Iris pigment epithelial cell (primary cell): ENCODE measurements at regions not wholly inside any gene's neighbourhood (a gene's known extent, or its start where the extent isn't known, plus 50 kb on each side); places are given as distances from the start of the nearest gene placed in this dataset.
"Not testable (repeated sequence)": the region's sequence is repeated elsewhere in the genome, so short reads cannot be mapped to it uniquely, and the experiment has no call there.

Experiments used
- DNase-seq: peaks from one replicate; pipeline ENCODE4 v3.0.0-alpha.2; 2011; ENCODE audit warnings: low read depth

DNA sequence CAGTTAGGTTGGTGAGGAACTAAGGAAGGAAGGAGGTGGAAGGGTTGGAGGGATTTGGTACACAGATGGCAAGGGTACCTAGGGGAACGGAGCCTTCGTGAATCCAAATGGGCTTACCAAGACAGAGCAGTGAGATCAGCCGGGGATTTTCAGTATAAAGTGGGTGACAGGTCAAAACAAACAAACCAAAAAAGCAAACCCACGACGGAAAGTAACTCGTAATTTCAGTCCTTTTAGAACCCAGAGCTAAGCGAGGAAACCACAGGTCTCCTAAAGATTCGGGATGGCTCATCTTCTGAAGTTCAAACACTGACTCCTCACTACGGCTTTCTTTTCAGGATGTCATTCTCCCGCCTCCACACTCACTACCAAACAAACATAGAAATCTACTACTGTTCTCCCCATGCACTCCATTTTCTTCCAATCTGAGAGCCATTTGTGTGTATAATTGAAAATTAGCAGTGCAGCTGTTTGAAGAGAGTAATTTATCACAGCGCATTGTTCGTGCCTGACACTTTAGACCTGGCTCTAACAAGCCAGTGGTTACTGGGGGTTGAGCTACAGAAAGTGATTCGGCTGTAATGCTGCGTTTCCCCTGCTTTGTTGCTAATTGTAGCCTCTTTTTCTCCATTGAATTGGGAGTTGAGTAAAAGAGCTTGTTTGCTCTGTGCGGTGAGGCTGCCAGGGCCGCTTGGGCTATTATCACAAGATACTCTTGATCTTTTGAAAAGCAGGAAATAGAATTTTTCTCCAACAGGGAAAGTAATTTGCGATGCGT lies 64.7 kb upstream of the CCDC39 start:
- DNase-seq, result no peak

DNA sequence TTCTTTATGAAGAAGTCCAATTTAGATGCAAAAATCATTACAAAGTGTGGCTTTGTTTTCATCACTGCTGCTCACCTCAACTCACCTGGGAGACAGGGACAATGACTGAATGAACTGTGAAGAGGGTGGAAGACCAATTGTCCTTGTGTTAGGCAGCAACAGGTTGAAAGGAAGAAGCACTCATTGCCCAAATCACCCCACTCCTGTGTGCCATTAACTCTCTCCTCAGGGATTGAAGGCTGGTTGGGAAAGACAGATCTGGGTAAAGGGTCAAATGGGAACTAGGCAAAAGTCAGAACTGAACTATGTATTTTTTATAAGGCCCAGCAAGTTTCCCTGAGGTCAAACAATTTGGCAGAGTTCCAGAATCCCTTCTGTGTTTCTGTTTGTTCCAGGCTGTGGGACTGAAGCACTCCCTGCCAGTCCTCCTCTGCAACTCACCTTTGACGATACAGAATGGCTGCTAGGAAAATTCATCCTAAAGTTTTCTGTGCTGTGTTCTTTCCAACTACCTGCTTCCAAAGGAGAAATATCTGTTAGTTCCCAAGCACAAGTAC lies 68.6 kb upstream of the CCDC39 start:
- DNase-seq, result no peak

DNA sequence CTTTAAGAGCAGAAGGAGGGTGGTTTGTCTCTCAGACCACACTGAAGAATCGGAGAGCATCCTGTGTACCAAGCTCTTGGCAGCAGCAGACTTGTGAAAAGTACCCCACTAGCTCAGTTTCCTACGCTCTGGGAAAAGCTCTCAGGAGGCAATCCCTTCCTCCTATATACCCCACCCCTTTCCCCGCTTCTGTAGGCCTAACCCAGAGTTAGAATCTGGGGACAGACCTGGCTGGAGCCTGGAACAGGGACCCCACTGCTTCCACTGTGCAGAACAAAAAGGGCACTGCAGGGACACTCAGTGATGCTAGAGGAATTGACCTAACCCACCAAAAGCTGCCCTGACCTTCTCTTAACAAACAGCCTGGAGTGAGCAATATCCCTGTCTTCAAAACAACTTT lies 70.0 kb upstream of the CCDC39 start:
- DNase-seq, result no peak

DNA sequence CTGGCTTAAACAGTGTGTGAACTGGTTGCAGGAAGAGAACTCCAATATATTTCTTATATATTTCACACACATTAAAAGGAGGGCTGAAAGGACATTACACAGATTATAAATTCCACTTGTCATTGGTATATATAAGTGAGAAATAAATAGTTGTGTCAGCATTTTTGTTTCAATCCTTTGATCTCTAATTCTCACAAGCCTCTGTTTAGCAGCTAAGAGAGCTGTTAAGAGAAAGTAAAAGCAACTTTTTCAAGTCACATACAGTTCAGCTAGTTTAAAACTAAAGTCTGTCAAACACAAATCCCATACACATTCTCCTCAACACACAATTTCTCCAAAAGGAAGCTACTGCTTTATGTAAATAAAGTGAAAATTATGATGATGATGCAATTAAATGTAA lies 70.5 kb upstream of the CCDC39 start:
- no peak for DNase-seq

DNA sequence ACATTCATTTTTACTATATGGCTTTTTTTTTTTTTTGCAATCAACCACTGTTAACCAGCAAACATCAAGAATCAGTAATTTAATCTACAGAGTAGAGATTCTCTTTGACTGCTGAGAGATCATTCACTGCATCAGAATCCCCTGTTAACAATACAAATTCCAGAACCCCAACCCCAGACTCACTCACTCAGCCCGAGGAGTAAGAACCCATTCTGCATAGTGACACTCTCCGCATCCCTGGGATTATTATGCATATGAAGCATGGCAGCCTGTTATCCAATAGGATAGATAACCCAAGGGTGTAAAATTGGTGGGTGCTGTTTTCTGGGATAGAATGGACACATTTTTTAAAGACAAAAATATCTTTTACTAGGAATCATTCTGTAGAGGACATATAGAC lies 76.3 kb upstream of the CCDC39 start:
- no peak for DNase-seq

DNA sequence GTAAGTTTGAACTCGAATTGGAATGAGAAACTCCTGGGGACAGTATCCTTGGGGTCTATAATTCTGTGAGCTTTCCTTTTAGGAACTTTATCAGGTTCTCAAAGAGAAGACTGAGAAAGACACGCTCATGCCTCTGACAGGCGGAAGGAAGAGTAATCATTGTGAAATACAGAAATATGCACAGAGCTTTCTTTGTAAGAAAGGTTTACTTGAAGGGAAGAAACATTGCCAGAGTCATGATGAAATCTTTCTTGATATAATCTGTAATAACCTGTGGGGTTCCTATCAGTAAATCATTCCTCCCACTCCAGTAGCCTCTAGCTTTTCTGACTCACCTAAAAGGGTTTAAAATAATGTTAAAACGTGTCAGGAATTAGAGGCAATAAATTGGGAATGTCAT lies 83.6 kb upstream of the CCDC39 start:
- no peak for DNase-seq

DNA sequence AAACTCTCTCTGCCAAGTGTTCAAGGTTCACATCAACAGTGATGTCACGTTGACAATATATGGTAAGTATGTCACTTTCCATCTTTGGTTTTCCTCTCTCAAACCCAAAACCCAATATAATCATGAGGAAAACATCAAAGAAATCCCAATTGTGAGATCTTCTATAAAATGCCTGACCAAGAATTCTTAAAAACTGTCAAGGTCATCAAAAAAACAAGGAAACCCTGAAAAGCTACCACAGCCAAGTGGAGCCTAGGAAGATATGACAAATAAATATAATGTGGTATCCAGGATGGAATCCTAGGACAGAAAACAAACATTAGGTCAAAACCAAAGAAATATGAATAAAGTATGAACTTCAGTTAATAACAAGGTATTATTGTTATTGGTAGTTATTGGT lies 85.2 kb upstream of the CCDC39 start:
- no peak for DNase-seq

DNA sequence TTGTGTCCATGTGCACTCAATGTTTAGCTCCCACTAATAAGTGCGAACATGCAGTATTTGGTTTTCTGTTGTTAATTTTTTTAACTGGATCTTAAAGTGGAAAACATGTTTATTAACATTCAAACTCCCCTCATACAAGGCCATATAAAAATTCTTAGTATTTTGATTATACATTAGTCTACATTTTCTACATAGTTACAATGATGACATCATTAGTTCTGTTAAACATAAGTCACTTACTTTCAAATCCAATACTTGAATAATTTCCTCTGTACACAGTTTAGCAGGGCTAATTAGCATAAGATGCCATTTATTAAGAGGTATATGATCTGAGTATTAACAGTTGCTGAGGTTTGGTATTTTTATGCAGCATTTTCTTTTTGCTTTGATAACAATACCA lies 91.3 kb upstream of the CCDC39 start:
- no peak for DNase-seq

DNA sequence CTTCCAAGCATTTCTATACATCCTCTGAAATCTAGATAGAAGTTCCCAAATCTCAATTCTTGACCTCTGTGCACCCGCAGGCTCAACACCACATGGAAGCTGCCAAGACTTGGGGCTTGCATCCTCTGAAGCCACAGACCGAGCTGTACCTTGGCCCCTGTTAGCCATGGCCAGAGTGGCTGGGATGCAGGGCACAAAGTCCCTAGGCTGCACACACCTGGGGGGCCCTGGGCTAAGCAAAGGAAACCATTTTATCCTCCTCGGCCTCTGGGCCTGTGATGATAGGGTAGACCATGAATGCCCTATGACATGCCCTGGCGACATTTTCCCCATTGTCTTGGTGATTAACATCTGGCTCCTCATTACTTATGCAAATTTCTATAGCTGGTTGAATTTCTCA lies 97.1 kb upstream of the CCDC39 start:
- no peak for DNase-seq

DNA sequence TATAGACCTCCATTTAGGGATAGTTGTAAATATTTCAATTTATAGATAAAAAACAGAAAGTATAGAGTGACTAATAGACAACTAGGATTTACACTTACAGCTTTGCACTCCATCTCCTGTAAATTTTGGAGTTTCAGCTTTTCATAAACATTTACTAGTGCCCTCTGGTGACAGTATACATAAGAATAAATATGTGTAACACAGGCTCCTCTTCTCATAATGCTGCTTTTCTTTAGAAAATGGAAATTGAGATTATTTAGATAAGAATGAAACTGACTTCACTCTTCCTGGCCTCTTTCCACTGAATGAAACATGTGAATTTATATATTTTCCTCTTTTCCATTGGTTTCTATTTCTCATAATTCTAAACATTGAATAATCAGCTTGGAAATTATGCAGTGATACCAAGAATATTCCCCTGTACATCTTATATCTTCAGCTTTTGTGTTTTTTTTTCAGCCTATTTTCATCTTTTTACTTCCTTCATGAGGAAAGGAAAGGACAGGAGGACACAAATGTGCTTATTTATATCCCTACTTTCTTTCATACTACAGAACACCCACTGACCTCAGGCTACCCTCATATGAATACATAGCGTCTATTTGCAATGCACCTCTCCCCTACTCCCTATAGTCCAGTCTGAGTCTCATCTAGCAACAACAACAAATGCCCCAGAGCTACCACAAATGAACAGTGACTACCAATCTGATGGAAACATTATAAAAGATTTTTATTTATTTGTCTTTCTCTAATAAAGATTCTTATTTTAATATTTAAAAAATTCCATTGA lies 103.1 kb upstream of the CCDC39 start:
- no peak for DNase-seq

DNA sequence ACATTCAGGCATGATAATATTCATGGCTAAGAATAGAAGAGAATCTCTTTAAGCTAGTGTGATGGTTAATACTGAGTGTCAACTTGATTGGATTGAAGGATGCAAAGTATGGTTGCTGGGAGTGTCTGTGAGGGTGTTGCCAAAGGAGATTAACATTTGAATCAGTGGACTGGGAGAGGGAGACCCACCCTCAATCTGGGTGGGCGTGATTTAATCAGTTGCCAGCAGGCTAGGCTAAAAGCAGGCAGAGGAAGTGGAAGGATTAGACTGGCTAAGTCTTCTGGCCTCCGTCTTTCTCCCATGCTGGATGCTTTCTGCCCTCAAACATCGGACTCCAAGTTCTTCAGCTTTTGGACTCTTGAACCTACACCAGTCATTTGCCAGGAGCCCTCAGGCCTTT lies 106.9 kb upstream of the CCDC39 start:
- not testable (repeated sequence) for DNase-seq

DNA sequence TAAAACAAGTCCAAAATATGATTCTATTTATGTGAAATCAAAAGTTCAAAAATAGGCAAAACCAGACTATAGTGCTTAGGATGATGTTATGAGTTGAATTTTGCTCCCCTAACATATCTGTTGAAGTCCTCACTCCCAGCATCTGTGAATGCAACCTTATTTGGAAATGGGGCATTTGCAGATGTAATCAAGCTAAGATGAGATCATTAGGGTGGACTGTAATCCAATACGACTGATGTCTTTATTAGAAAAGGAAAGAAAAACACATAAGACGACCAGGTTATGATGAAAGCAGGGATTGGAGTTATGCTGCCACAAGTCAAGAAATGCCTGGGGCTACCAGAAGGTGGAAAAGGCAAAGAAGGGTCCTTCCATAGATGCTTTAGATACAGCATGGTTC lies 110.5 kb upstream of the CCDC39 start:
- no peak for DNase-seq

DNA sequence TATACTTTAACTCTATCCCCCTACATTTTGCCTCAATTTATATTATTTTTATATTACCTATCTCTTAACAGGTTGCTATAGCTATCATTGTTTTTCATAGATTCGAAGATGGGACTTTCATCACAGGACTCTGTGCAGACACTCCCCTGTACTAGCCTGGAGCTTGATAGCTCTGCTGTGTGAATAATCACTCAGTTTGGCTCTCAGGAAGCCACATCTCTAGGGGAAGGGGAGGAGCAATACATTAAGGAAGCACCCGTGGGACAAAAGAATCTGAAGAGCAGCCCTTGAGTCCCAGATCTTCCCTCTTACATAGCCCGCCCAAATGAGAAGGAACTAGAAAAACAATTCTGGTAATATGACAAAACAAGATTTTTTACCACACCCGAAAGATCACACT lies 114.3 kb upstream of the FXR1 start:
- no peak for DNase-seq

DNA sequence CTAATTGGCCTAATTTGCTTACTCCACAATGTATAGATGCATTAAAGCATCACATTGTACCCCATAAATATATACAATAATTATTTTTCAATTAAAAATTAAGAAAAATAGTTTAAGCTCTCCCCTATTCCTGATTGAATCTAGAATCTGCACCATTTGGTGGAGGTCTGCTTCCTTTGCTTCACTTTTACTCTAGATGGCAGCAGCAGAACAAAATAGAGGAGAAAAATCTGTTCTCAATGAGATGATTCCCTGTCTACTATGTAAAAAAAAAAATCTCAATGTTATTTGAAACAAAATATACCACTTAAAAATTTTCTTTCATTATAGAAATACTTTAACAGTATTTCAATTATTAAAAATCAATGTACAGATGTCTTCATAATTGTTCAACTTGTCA lies 109.6 kb upstream of the FXR1 start:
- DNase-seq, result peak; percentile 20

DNA sequence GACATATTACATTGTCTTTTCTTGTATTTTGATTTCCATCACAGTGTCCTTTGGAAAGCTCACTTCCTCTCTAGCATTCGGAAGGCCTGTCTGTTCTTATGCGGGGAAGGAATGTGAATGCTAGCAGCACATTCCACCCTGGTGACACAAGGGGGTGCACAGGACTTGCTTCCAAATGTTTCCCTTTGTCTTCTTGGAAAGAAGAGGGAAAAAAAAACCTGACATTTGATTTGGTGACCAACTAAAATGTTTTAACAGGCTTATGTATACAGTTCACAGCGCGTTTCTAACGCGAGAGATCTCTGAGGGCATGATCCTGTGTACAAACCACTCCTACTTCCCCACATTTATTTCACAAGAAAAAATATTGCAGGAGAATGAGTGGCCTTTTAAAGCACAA lies 107.6 kb upstream of the FXR1 start:
- DNase-seq, result peak; percentile 47

DNA sequence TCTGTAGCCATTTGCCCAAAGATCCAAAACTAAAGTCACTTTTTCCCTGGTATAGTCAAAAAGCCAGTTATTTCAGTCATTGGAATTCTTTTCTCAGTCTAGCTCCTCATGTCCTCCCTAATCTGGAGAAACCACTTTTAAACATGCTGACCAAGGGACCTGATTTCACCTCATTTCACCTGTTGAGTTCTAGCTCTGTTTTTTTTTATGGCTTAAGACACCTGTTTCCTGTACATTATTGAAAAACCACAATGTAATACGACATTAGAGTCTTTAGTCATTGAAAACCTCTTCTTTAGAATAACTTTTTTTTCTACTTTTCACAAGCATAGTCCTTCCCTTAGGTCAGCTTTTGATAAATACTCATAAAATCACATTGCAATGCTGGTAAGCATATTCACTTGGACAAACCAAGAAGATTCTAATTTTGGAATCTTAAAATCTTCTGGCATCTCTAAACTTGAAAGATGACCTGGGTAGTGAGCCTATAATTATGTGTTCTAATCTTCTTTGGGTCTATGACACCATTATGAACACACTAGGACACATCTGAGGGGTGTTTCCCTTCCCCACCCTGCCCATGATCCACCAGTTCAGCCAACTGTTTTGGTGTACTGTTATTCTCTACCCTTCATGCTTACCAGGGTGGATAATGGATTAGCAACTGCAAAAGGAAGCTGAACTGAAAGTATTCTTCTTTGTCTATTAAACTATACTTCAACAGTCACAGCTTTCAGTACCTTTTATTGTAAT lies 103.5 kb upstream of the FXR1 start:
- no peak for DNase-seq

DNA sequence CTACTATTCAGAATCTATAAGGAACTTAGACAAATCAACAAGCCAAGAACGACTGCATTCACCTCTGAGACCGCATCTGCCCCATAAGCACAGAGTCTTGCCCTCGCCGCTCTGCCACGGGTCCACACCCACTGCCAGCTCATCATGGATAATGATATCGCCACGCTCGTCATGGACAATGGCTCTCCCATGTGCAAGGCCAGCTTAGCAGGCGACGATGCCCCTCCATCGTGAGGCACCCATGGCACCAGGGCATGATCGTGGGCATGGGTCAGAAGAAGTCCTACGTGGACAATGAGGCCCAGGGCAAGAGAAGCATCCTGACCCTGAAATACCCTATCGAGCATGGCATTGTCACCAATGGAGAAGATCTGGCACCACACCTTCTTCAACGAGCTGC lies 92.1 kb upstream of the FXR1 start:
- DNase-seq, result no peak

DNA sequence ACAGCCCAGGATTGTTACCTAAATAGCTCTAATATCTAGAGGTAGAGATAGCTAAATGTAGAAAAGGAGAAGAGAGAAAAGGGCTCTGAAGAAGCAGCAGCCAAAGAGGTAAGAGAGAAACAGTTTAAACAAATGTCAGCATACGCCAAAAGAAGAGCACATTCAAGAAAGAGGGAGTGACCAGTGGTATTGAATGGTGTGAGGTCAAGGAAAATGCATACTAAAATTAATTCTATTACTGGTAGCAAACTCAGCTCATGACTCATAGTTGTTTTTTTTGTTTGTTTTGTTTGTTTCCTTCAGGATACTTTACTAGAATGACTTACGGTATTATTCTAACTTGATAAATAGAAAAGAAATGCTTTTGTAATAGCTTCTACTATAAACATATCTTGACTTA lies 86.5 kb upstream of the FXR1 start:
- no peak for DNase-seq

DNA sequence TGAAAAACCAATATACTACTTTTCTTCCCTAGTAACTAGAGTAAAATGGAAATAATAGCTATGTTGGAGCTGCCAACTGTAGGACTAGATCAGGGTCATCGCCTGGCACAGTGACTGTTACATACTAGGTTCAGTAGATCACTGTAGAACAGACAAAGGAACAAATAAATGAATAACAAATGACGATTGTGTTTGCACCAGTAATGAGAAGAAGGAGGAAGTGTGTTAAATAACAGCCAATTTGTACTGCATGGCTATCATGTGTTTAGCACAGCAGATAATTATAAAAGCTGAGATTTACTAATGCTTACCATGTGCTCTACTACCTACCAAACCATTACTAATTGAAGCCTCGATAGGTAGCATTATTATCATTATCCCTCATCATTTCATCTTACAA lies 85.3 kb upstream of the FXR1 start:
- no peak for DNase-seq

DNA sequence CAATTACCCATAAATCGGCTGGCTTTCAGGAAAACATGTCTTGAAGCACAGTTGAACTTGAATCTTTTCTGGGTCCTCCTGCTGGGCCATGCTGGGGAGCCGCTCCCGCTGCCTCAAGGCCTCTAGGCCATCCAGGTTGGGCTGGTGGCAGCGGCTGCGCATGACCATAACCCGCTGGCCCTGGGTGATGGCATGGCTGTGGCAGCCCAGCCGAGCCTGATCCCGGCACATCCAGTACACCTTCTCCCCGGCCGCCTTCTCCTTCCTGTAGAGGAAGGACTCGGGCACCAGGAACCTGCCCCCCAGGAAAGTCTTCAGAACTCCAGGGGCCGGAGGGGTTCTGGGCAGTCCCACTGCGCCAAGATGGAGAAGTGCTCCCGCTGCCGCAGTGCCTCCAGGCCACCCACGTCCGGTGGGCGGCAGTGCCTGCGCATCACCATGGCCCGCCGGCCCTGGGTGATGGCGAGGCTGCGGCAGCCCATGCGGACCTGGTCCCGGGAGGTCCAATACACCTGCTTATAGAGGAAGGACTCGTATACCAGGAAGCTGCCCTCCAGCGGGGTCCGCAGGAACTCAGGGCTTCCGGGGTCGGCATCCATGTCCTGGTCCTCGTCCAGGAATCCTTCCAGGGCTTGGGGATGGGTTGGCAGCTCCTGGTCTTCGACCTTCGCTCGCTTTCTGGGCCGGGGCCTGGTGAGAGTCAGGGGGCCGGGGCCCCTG lies 84.3 kb upstream of the FXR1 start:
- no peak for DNase-seq

DNA sequence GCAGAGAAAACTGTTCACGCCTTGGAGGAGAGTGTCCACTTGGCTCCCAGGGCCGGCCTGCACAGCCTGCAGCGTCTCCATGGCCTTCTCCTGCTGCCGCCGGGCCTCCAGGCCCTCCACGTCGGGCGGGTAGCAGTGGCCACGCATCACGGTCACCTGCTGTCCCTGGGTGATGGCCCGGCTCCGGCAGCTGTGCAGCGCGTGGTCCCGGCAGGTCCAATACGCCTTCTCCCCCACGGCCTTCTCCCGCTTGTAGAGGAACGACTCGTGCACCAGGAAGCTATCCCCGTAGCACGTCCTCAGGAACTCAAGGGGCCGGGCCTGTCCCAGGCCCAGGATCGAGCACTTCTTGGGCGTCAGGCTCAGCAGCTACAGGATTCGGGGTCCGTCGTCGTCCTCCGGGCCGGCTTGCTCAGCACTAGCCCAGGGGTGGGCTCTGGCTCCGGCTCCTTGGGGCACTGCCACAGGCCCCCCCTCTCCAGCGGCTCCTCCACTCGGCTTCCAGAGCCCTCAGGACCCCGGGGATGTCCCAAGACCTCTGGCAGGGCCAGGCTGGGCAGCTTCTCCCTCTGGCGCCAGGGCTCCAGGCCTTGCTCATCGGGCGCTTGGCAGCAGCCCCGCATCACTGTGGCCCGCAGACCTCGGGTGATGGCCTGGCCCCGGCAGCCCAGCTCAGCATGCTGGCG lies 83.6 kb upstream of the FXR1 start:
- no peak for DNase-seq
